Natural killer cell treated with Interleukin-12 subunit alpha and Interleukin-12 subunit beta and Interleukin-15 and Interleukin-18, amount 100 ng/mL, for 72 hours (primary cell): ENCODE measurements at regions not wholly inside any gene's neighbourhood (a gene's known extent, or its start where the extent isn't known, plus 50 kb on each side); places are given as distances from the start of the nearest gene placed in this dataset.

Experiments
- ATAC-seq, 2 donors: fragments of 150-1000 bp; cut with Tn5 transposase in 1 of 2; sonication (Bioruptor Pico), chemical (Tn5 transposase) in 1 of 2; 2 replicates each; pipeline ENCODE4 v1.10.0; 2021
- DNase-seq: peaks from one replicate; pipeline ENCODE4 v3.0.0; 2022; ENCODE audit warnings: low spot score
- H3K27ac Mint-ChIP-seq, 2 donors: 1 replicate in 1 of 2; 2 replicates in 1 of 2; pipeline ENCODE4 v1.8.0; 2022; ENCODE audit warnings: mixed read lengths in 2 of 2, mild to moderate bottlenecking in 1 of 2, moderate library complexity in 1 of 2
- H3K27me3 Mint-ChIP-seq, 2 donors: 1 replicate in 1 of 2; 2 replicates in 1 of 2; pipeline ENCODE4 v1.8.0; 2022; ENCODE audit warnings: mixed read lengths in 2 of 2
- H3K36me3 Mint-ChIP-seq: one replicate; pipeline ENCODE4 v1.8.0; 2022; ENCODE audit warnings: mixed read lengths
- H3K4me1 Mint-ChIP-seq, 2 donors: 1 replicate in 1 of 2; 2 replicates in 1 of 2; pipeline ENCODE4 v1.8.0; 2022; ENCODE audit warnings: low read depth in 2 of 2, mixed read lengths in 2 of 2, mild to moderate bottlenecking in 1 of 2
- H3K4me3 Mint-ChIP-seq: one replicate; pipeline ENCODE4 v1.8.0; 2022; ENCODE audit warnings: mixed read lengths
- H3K9me3 Mint-ChIP-seq: 2 replicates; pipeline ENCODE4 v1.8.0; 2022; ENCODE audit warnings: mixed read lengths

- Mint-ChIP-seq H3K36me3 (peaks cover 4% of the 10 kb centered on the region), H3K27ac (no peak overlapping the region), H3K27me3 (no peaks in the 10 kb centered on the region), H3K9me3 (peaks cover 8% of the 10 kb centered on the region), H3K4me3 (no peak overlapping the region), H3K4me1 (no peaks in the 10 kb centered on the region)
- DNase-seq (no peak), ATAC-seq (no peak)
These were observed 150.9 kb upstream of the UBE2E2 start for GRCh38 chr3:23052208-23052607.

DNA sequence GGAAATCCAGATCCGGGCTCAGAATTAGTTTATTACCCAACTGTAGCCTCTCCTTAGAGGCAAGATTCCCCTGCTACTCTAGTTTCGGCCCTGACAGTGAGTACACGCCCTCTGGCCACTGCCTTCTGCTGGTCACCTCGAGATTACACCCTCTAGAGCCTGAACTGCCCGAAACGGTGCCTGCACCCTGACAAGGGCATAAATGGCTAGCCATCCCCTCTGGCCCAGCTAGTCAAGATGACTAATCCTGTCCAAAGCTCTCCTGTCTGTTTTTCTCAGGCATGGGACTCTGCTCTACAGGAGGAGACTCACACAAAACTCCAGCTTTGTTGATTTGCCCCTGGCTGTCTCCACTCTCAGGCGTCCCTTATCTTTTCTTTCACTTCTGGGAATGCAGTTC is 150.5 kb upstream of the UBE2E2 start:
- peaks cover 5% of the 10 kb centered on the region for H3K9me3 Mint-ChIP-seq
- no peaks in the 10 kb centered on the region for H3K27me3 Mint-ChIP-seq
- no peak for ATAC-seq
- DNase-seq, result no peak
- H3K4me3 Mint-ChIP-seq, result no peak overlapping the region
- H3K36me3 Mint-ChIP-seq, result no peaks in the 10 kb centered on the region
- no peaks in the 10 kb centered on the region for H3K4me1 Mint-ChIP-seq
- no peak overlapping the region for H3K27ac Mint-ChIP-seq

- H3K27ac Mint-ChIP-seq, result no peak overlapping the region
- no peaks in the 10 kb centered on the region for H3K4me1 Mint-ChIP-seq
- no peak for ATAC-seq
- H3K36me3 Mint-ChIP-seq, result no peaks in the 10 kb centered on the region
- H3K4me3 Mint-ChIP-seq, result no peak overlapping the region
- DNase-seq, result no peak
- H3K9me3 Mint-ChIP-seq, result peaks cover 12% of the 10 kb centered on the region
- no peaks in the 10 kb centered on the region for H3K27me3 Mint-ChIP-seq
These were observed 147.3 kb upstream of the UBE2E2 start for GRCh38 chr3:23055733-23056376.

DNA sequence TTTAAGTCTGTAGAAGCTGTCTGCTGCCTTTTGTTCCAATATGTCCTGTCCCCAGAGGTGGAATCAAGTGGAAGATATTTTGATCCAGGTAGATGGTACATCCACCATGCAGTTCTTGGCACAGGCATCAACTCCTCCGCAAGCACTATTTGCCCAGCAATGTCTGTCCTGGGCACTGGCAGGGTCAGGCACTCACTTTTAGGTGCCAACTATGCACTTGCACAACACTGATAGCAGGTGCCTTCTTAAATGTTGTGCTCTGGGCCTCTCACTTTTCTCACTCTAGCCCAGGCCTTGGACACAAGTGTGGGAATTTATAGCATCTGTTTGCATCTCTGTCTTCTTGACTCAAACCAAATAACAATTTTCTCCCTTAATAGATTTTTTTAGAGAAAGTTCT is 140.5 kb upstream of the UBE2E2 start:
- Mint-ChIP-seq H3K27me3 (no peaks in the 10 kb centered on the region), H3K9me3 (peaks cover 12% of the 10 kb centered on the region), H3K27ac (no peak overlapping the region), H3K4me3 (no peak overlapping the region), H3K36me3 (no peaks in the 10 kb centered on the region), H3K4me1 (no peaks in the 10 kb centered on the region)
- no peak for ATAC-seq
- no peak for DNase-seq

DNA sequence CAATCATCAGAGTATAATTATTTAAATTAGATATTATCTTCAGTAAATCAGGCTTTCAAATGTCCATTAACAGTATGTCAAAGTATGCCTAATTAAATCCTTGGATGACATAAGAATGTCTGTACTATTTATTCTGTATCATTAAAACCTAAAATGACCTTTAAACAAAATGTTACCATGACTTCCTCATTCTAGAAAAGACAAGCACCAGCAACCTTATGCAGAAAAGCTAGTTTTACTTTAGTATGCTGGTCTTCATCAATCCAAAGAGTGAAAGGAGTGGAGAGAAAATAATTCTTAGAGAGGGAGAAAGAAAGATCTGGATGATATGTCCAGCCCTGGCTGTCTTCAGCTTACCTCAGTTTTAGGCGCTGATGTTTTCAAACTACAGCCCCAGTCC is 140.1 kb upstream of the UBE2E2 start:
- DNase-seq (no peak), ATAC-seq (no peak)
- no peak overlapping the region for H3K27ac Mint-ChIP-seq
- peaks cover 12% of the 10 kb centered on the region for H3K9me3 Mint-ChIP-seq
- no peaks in the 10 kb centered on the region for H3K4me1 Mint-ChIP-seq
- no peaks in the 10 kb centered on the region for H3K27me3 Mint-ChIP-seq
- H3K4me3 Mint-ChIP-seq, result no peak overlapping the region
- H3K36me3 Mint-ChIP-seq, result no peaks in the 10 kb centered on the region

- Mint-ChIP-seq H3K4me3 (no peak overlapping the region), H3K4me1 (no peaks in the 10 kb centered on the region), H3K36me3 (no peaks in the 10 kb centered on the region), H3K27me3 (peaks cover 0 to 8% of the 10 kb centered on the region in 2 donors), H3K27ac (no peak overlapping the region), H3K9me3 (peaks cover 4% of the 10 kb centered on the region)
- no peak for ATAC-seq
- DNase-seq, result no peak
These were observed 136.0 kb upstream of the UBE2E2 start for GRCh38 chr3:23067116-23067515.

- ATAC-seq (no peak), DNase-seq (no peak)
- H3K4me3 Mint-ChIP-seq, result no peak overlapping the region
- peaks cover 4% of the 10 kb centered on the region for H3K9me3 Mint-ChIP-seq
- H3K27me3 Mint-ChIP-seq, result peaks cover 0 to 8% of the 10 kb centered on the region in 2 donors
- no peaks in the 10 kb centered on the region for H3K36me3 Mint-ChIP-seq
- no peaks in the 10 kb centered on the region for H3K4me1 Mint-ChIP-seq
- no peak overlapping the region for H3K27ac Mint-ChIP-seq
These were observed 135.0 kb upstream of the UBE2E2 start for GRCh38 chr3:23068016-23068728.

- H3K36me3 Mint-ChIP-seq, result no peaks in the 10 kb centered on the region
- no peak overlapping the region for H3K4me3 Mint-ChIP-seq
- peaks cover 4% of the 10 kb centered on the region for H3K9me3 Mint-ChIP-seq
- DNase-seq, result no peak
- H3K4me1 Mint-ChIP-seq, result no peaks in the 10 kb centered on the region
- H3K27me3 Mint-ChIP-seq, result peaks cover 0 to 8% of the 10 kb centered on the region in 2 donors
- no peak overlapping the region for H3K27ac Mint-ChIP-seq
- ATAC-seq, result no peak
These were observed 131.8 kb upstream of the UBE2E2 start for GRCh38 chr3:23071296-23071695.

- H3K27ac Mint-ChIP-seq, result no peak overlapping the region
- H3K27me3 Mint-ChIP-seq, result peaks cover 0 to 8% of the 10 kb centered on the region in 2 donors
- no peaks in the 10 kb centered on the region for H3K4me1 Mint-ChIP-seq
- H3K4me3 Mint-ChIP-seq, result no peak overlapping the region
- H3K9me3 Mint-ChIP-seq, result peaks cover 4% of the 10 kb centered on the region
- no peak for ATAC-seq
- DNase-seq, result no peak
- no peaks in the 10 kb centered on the region for H3K36me3 Mint-ChIP-seq
These were observed 131.4 kb upstream of the UBE2E2 start for GRCh38 chr3:23071758-23072157.

DNA sequence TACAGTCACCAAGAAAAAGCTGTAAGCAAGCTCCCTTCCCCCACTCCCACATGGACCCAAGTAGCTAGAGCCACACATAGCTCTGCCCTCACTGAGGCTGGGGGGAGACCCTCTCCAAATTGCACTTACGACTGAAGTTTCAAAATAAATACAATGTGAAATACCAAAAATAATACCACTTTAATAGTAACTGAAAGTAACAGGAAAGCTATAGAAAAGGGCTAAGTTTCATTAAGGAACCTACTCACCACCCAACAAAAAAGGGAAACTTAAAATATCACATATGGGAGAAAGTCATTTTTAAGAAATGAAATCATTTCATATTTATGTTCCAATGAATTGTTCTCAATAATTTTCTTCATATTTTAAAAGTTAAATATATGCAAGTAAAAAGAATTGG is 130.4 kb upstream of the UBE2E2 start:
- H3K9me3 Mint-ChIP-seq, result peaks cover 4% of the 10 kb centered on the region
- ATAC-seq (no peak), DNase-seq (no peak)
- H3K27me3 Mint-ChIP-seq, result peaks cover 0 to 8% of the 10 kb centered on the region in 2 donors
- H3K4me1 Mint-ChIP-seq, result no peaks in the 10 kb centered on the region
- no peaks in the 10 kb centered on the region for H3K36me3 Mint-ChIP-seq
- H3K4me3 Mint-ChIP-seq, result no peak overlapping the region
- no peak overlapping the region for H3K27ac Mint-ChIP-seq

- H3K27me3 Mint-ChIP-seq, result peaks cover 0 to 8% of the 10 kb centered on the region in 2 donors
- no peaks in the 10 kb centered on the region for H3K4me1 Mint-ChIP-seq
- H3K9me3 Mint-ChIP-seq, result peaks cover 4% of the 10 kb centered on the region
- no peak for ATAC-seq
- no peaks in the 10 kb centered on the region for H3K36me3 Mint-ChIP-seq
- no peak overlapping the region for H3K27ac Mint-ChIP-seq
- DNase-seq, result no peak
- H3K4me3 Mint-ChIP-seq, result no peak overlapping the region
These were observed 129.3 kb upstream of the UBE2E2 start for GRCh38 chr3:23073724-23074305.

GRCh38 chr3:23075496-23075895 is 127.6 kb upstream of the UBE2E2 start:
- H3K36me3 Mint-ChIP-seq, result no peaks in the 10 kb centered on the region
- ATAC-seq (no peak), DNase-seq (no peak)
- H3K9me3 Mint-ChIP-seq, result peaks cover 4% of the 10 kb centered on the region
- H3K27me3 Mint-ChIP-seq, result peaks cover 0 to 8% of the 10 kb centered on the region in 2 donors
- H3K4me1 Mint-ChIP-seq, result peaks cover 10% of the 10 kb centered on the region in 2 donors
- H3K4me3 Mint-ChIP-seq, result no peak overlapping the region
- no peak overlapping the region for H3K27ac Mint-ChIP-seq

- Mint-ChIP-seq H3K27ac (no peak overlapping the region), H3K27me3 (peaks cover 0 to 4% of the 10 kb centered on the region in 2 donors), H3K36me3 (no peaks in the 10 kb centered on the region), H3K9me3 (peaks cover 1% of the 10 kb centered on the region), H3K4me3 (no peak overlapping the region), H3K4me1 (peaks cover 10 to 12% of the 10 kb centered on the region in 2 donors)
- DNase-seq (no peak), ATAC-seq (no peak)
These were observed 126.7 kb upstream of the UBE2E2 start for GRCh38 chr3:23076437-23076836.

GRCh38 chr3:23077126-23077525 is 126.0 kb upstream of the UBE2E2 start:
- no peak for ATAC-seq
- no peaks in the 10 kb centered on the region for H3K36me3 Mint-ChIP-seq
- H3K27ac Mint-ChIP-seq, result no peak overlapping the region

More at GRCh38 chr3:23077126-23077525, 126.0 kb upstream of the UBE2E2 start:
- H3K4me3 Mint-ChIP-seq, result no peak overlapping the region
- DNase-seq, result no peak
- H3K27me3 Mint-ChIP-seq, result peaks cover 0 to 2% of the 10 kb centered on the region in 2 donors
- H3K4me1 Mint-ChIP-seq, result peaks cover 10 to 12% of the 10 kb centered on the region in 2 donors
- H3K9me3 Mint-ChIP-seq, result no peaks in the 10 kb centered on the region
